ENCODE measurements at regions not wholly inside any gene's neighbourhood (a gene's known extent, or its start where the extent isn't known, plus 50 kb on each side); places are given as distances from the start of the nearest gene placed in this dataset.

DNA sequence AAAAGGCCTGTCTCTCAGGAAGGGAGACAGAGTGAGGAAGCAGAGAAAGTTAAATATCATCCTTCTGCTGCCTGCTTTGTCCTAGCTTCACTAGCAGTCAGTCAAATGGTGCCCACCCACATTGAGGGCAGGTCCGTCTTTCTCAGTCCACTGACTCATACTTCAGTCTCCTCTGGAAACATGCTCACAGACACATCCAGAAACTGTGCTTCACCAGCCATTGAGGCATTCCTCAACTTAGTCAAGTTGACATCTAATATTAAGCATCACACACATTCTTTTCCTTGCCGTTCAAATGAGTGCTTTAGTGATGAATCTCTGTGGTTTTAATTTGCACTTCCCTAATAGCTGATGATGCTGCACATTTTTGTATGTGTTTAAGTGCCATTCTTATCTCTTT, 777.8 kb upstream of the PRMT6 start:
- DNase-seq (ENCODE audit: low spot score): no peak
- Histone ChIP-seq H2BK120ac (ENCODE audit: low read depth, low read length) (no peak overlapping the region), H2AK5ac (ENCODE audit: low read depth, low read length) (no peak overlapping the region), H3K14ac (ENCODE audit: low read length) (no peak overlapping the region), H4K91ac (ENCODE audit: low read depth, low read length, poor library complexity) (no peak overlapping the region), H2AFZ (ENCODE audit: low read length) (peak overlapping the region; percentile 57), H2BK12ac (ENCODE audit: low read length) (no peak overlapping the region), H3K4me3 (ENCODE audit: low read length in 2 of 2) (no peak overlapping the region), H3K79me1 (ENCODE audit: low read depth, low read length) (peaks cover 1% of the 10 kb centered on the region), H3K9ac (ENCODE audit: low read depth, low read length, poor library complexity) (no peak overlapping the region), H3K4me2 (ENCODE audit: insufficient read depth, low read length, poor library complexity, severe bottlenecking) (no peak overlapping the region), H3K36me3 (replicated peaks in 1 of 2; ENCODE audit: control insufficient read depth in 2 of 2, insufficient read depth in 2 of 2, low read length in 2 of 2) (no peaks in the 10 kb centered on the region), H3K27ac (replicated peaks; ENCODE audit: low read length) (no peak overlapping the region), H2BK15ac (ENCODE audit: low read length) (no peak overlapping the region), H4K8ac (ENCODE audit: low read depth, low read length) (no peak overlapping the region), H3K4ac (ENCODE audit: low read length) (no peak overlapping the region), H3K23ac (ENCODE audit: low read depth, low read length, poor library complexity) (no peak overlapping the region), H3K9me3 (replicated peaks in 1 of 2; ENCODE audit: control insufficient read depth in 2 of 2, insufficient read depth in 1 of 2, low read depth in 1 of 2, low read length in 2 of 2) (peaks cover 0 to 2% of the 10 kb centered on the region in 2 donors), H2BK5ac (ENCODE audit: low read length) (no peak overlapping the region), H3K4me1 (ENCODE audit: control insufficient read depth in 2 of 2, insufficient read depth in 1 of 2, low read depth in 1 of 2, low read length in 2 of 2) (no peaks in the 10 kb centered on the region), H3K27me3 (ENCODE audit: control insufficient read depth in 3 of 3, insufficient read depth in 3 of 3, low read depth in 1 of 3, low read length in 3 of 3) (no peaks in the 10 kb centered on the region), H3K18ac (ENCODE audit: low read length) (no peak overlapping the region)
- no CpG with 5 or more reads among the region's 2 CpGs for WGBS, 2 donors (ENCODE audit: extremely low coverage in 2 of 2, insufficient read length in 2 of 2, insufficient replicate concordance in 1 of 2)

DNA sequence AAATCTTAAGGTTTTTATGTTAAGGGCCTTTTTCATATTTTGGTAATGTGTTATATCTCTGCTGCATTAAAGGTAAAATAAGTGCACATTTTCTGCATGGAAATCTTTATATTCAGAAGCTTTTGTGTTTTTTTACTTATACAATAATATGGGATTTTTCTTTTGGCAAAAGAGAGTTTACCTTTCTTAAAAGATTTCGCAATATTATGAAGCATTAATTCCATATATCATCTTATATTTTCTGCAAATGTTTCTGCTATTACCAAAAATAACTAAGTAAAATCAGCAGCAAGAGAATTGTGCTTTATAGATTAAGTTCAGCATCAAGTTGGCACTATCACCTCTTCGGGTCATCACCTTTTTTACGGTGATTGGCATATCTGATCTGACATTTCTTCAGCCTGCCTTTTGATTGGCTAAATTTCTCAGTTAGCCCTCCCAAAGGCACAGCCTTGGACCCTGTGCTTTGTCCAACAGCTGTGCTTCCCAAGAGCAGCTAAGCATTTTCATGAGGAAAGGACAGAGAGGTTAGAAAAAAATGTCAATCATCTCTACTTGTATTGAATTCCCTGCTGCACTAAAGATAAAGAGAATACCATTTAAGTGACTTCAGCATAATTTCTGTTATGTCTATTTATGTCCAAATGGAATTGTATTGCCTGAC, 767.1 kb upstream of the PRMT6 start:
- H2AK5ac ChIP-seq (ENCODE audit: low read depth, low read length): no peak overlapping the region
- no peak for DNase-seq (ENCODE audit: low spot score)
- no peak overlapping the region for H3K4ac ChIP-seq (ENCODE audit: low read length)
- no peak overlapping the region for H3K9ac ChIP-seq (ENCODE audit: low read depth, low read length, poor library complexity)
- no peak overlapping the region for H3K4me2 ChIP-seq (ENCODE audit: insufficient read depth, low read length, poor library complexity, severe bottlenecking)
- H2BK12ac ChIP-seq (ENCODE audit: low read length): no peak overlapping the region
- H2AFZ ChIP-seq (ENCODE audit: low read length): no peak overlapping the region
- H3K14ac ChIP-seq (ENCODE audit: low read length): no peak overlapping the region
- no peak overlapping the region for H3K18ac ChIP-seq (ENCODE audit: low read length)
- H4K8ac ChIP-seq (ENCODE audit: low read depth, low read length): no peak overlapping the region
- H3K4me1 ChIP-seq (ENCODE audit: control insufficient read depth in 2 of 2, insufficient read depth in 1 of 2, low read depth in 1 of 2, low read length in 2 of 2): peaks cover 0 to 38% of the 10 kb centered on the region in 2 donors
- no peak overlapping the region for H2BK120ac ChIP-seq (ENCODE audit: low read depth, low read length)
- no peak overlapping the region for H3K4me3 ChIP-seq (ENCODE audit: low read length in 2 of 2)
- H3K27me3 ChIP-seq (ENCODE audit: control insufficient read depth in 3 of 3, insufficient read depth in 3 of 3, low read depth in 1 of 3, low read length in 3 of 3): no peaks in the 10 kb centered on the region
- no peaks in the 10 kb centered on the region for H3K36me3 ChIP-seq (replicated peaks in 1 of 2; ENCODE audit: control insufficient read depth in 2 of 2, insufficient read depth in 2 of 2, low read length in 2 of 2)
- H2BK15ac ChIP-seq (ENCODE audit: low read length): no peak overlapping the region
- no peak overlapping the region for H2BK5ac ChIP-seq (ENCODE audit: low read length)
- H3K79me1 ChIP-seq (ENCODE audit: low read depth, low read length): no peaks in the 10 kb centered on the region
- WGBS, 2 donors (ENCODE audit: extremely low coverage in 2 of 2, insufficient read length in 2 of 2, insufficient replicate concordance in 1 of 2): no CpG with 5 or more reads among the region's 3 CpGs
- H3K23ac ChIP-seq (ENCODE audit: low read depth, low read length, poor library complexity): no peak overlapping the region
- H4K91ac ChIP-seq (ENCODE audit: low read depth, low read length, poor library complexity): no peak overlapping the region
- H3K27ac ChIP-seq (replicated peaks; ENCODE audit: low read length): no peak overlapping the region
- H3K9me3 ChIP-seq (replicated peaks in 1 of 2; ENCODE audit: control insufficient read depth in 2 of 2, insufficient read depth in 1 of 2, low read depth in 1 of 2, low read length in 2 of 2): no peaks in the 10 kb centered on the region

DNA sequence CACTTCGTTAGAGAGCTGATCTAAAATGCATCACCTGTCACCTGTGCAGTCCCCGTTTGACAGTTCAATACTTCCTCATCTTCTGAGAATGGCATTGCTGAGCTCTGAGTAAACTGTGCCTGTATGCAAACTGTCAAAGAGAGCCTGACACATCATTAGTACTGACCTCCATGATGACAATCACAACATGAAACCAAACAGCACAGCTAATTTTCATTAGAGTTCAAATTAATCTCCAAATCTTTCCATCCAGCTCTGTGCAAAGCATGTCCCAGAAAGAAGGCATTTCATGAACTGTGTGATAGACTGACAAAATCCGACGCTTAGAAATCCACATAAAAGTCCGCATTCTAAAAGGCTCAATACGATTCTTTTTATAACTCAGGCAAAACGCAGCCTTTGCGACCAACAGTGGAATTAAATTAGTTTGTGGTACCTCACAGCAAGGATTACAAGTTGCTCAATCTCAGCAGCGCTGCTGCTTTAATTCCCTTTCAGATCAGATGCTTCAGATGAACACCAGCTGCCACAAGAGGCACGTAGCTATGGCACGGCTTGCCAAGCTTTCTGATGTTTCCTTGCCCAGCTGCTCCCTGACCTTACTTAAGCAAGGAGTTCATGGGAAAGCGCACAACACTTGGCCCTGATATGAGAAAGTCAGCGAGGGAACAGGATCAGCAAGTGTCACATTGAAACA, 765.5 kb upstream of the PRMT6 start:
- no peak overlapping the region for H2BK15ac ChIP-seq (ENCODE audit: low read length)
- DNase-seq (ENCODE audit: low spot score): no peak
- H2AK5ac ChIP-seq (ENCODE audit: low read depth, low read length): no peak overlapping the region
- H3K4me2 ChIP-seq (ENCODE audit: insufficient read depth, low read length, poor library complexity, severe bottlenecking): no peak overlapping the region
- no peak overlapping the region for H4K91ac ChIP-seq (ENCODE audit: low read depth, low read length, poor library complexity)
- H3K14ac ChIP-seq (ENCODE audit: low read length): no peak overlapping the region
- no CpG with 5 or more reads among the region's 13 CpGs for WGBS, 2 donors (ENCODE audit: extremely low coverage in 2 of 2, insufficient read length in 2 of 2, insufficient replicate concordance in 1 of 2)
- no peak overlapping the region for H3K4me3 ChIP-seq (ENCODE audit: low read length in 2 of 2)
- peak overlapping the region; percentile 72 for H2AFZ ChIP-seq (ENCODE audit: low read length)
- H3K36me3 ChIP-seq (replicated peaks in 1 of 2; ENCODE audit: control insufficient read depth in 2 of 2, insufficient read depth in 2 of 2, low read length in 2 of 2): no peaks in the 10 kb centered on the region
- H3K23ac ChIP-seq (ENCODE audit: low read depth, low read length, poor library complexity): no peak overlapping the region
- H4K8ac ChIP-seq (ENCODE audit: low read depth, low read length): no peak overlapping the region
- no peak overlapping the region for H3K9ac ChIP-seq (ENCODE audit: low read depth, low read length, poor library complexity)
- H3K4me1 ChIP-seq (ENCODE audit: control insufficient read depth in 2 of 2, insufficient read depth in 1 of 2, low read depth in 1 of 2, low read length in 2 of 2): peaks cover 0 to 38% of the 10 kb centered on the region in 2 donors
- no peak overlapping the region for H3K18ac ChIP-seq (ENCODE audit: low read length)
- no peak overlapping the region for H2BK12ac ChIP-seq (ENCODE audit: low read length)
- no peak overlapping the region for H3K27ac ChIP-seq (replicated peaks; ENCODE audit: low read length)
- H3K27me3 ChIP-seq (ENCODE audit: control insufficient read depth in 3 of 3, insufficient read depth in 3 of 3, low read depth in 1 of 3, low read length in 3 of 3): no peaks in the 10 kb centered on the region
- H3K79me1 ChIP-seq (ENCODE audit: low read depth, low read length): no peaks in the 10 kb centered on the region
- no peak overlapping the region for H2BK5ac ChIP-seq (ENCODE audit: low read length)
- H2BK120ac ChIP-seq (ENCODE audit: low read depth, low read length): no peak overlapping the region
- no peak overlapping the region for H3K4ac ChIP-seq (ENCODE audit: low read length)
- H3K9me3 ChIP-seq (replicated peaks in 1 of 2; ENCODE audit: control insufficient read depth in 2 of 2, insufficient read depth in 1 of 2, low read depth in 1 of 2, low read length in 2 of 2): no peaks in the 10 kb centered on the region

DNA sequence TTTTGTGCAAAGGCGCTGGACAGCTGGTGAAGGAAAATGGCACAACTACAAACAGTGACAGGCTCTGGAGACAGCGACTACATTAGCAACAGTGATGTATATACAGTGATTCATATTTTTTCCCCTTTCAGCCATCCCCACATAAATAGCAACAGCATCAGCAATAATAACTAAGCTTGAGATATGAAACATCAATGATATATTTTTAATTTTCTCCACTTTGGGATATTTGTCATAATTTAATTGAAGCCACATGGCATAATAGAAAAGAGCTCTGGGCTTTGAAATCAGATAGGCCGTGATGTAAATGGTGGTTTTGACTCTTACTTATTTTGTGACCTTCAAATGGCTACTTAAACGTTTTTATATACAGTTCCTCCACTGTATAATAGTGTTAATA, 764.3 kb upstream of the PRMT6 start:
- H3K79me1 ChIP-seq (ENCODE audit: low read depth, low read length): no peaks in the 10 kb centered on the region
- no peak overlapping the region for H2BK120ac ChIP-seq (ENCODE audit: low read depth, low read length)
- H3K36me3 ChIP-seq (replicated peaks in 1 of 2; ENCODE audit: control insufficient read depth in 2 of 2, insufficient read depth in 2 of 2, low read length in 2 of 2): no peaks in the 10 kb centered on the region
- DNase-seq (ENCODE audit: low spot score): no peak
- H4K8ac ChIP-seq (ENCODE audit: low read depth, low read length): no peak overlapping the region
- H3K4me1 ChIP-seq (ENCODE audit: control insufficient read depth in 2 of 2, insufficient read depth in 1 of 2, low read depth in 1 of 2, low read length in 2 of 2): peaks cover 0 to 31% of the 10 kb centered on the region in 2 donors
- H2AK5ac ChIP-seq (ENCODE audit: low read depth, low read length): no peak overlapping the region
- H3K14ac ChIP-seq (ENCODE audit: low read length): no peak overlapping the region
- H4K91ac ChIP-seq (ENCODE audit: low read depth, low read length, poor library complexity): no peak overlapping the region
- H3K23ac ChIP-seq (ENCODE audit: low read depth, low read length, poor library complexity): no peak overlapping the region
- no peak overlapping the region for H3K4me2 ChIP-seq (ENCODE audit: insufficient read depth, low read length, poor library complexity, severe bottlenecking)
- no peaks in the 10 kb centered on the region for H3K27me3 ChIP-seq (ENCODE audit: control insufficient read depth in 3 of 3, insufficient read depth in 3 of 3, low read depth in 1 of 3, low read length in 3 of 3)
- H3K4me3 ChIP-seq (ENCODE audit: low read length in 2 of 2): no peak overlapping the region
- H2BK5ac ChIP-seq (ENCODE audit: low read length): no peak overlapping the region
- no peak overlapping the region for H3K27ac ChIP-seq (replicated peaks; ENCODE audit: low read length)
- H2BK15ac ChIP-seq (ENCODE audit: low read length): no peak overlapping the region
- H3K9ac ChIP-seq (ENCODE audit: low read depth, low read length, poor library complexity): no peak overlapping the region
- no CpG with 5 or more reads among the region's 4 CpGs for WGBS, 2 donors (ENCODE audit: extremely low coverage in 2 of 2, insufficient read length in 2 of 2, insufficient replicate concordance in 1 of 2)
- H3K9me3 ChIP-seq (replicated peaks in 1 of 2; ENCODE audit: control insufficient read depth in 2 of 2, insufficient read depth in 1 of 2, low read depth in 1 of 2, low read length in 2 of 2): no peaks in the 10 kb centered on the region
- no peak overlapping the region for H2BK12ac ChIP-seq (ENCODE audit: low read length)
- H3K4ac ChIP-seq (ENCODE audit: low read length): no peak overlapping the region
- no peak overlapping the region for H3K18ac ChIP-seq (ENCODE audit: low read length)
- no peak overlapping the region for H2AFZ ChIP-seq (ENCODE audit: low read length)
